ENCODE measurements at regions not wholly inside any gene's neighbourhood (a gene's known extent, or its start where the extent isn't known, plus 50 kb on each side); places are given as distances from the start of the nearest gene placed in this dataset.

DNA sequence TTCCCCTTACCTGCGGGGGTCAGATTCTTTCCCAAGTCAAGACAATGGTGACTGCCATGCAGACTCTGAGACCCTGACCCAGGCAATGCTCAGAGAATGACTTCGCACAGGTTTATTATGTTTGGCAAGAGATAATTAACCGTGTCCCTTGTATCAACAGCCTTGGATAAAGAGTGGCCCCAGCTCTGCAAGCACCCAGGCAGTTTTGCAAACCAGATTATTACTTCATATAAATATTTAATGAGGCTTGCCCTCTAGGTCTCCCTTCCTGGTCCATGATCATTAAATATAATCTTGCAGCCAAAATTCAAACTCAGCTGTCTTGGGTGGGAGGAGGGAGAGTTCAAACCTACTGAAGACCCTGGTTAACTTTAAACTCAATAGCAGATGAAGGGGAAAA lies 156.5 kb downstream of the ANKRD60 start:
- BruUV-seq (replicated peaks), result no TSS peak
- Histone ChIP-seq H4K20me1 (ENCODE audit: insufficient read depth, low read length) (no peaks in the 10 kb centered on the region), H3K27ac (ENCODE audit: low read depth, low read length, poor library complexity, severe bottlenecking) (no peak overlapping the region), H3K9me2 (ENCODE audit: insufficient read depth, low read length) (no peaks in the 10 kb centered on the region), H2AFZ (ENCODE audit: low read length) (no peak overlapping the region), H3K79me2 (ENCODE audit: insufficient read depth, low read depth, low read length) (no peaks in the 10 kb centered on the region), H3K9me3 (ENCODE audit: low read length) (no peaks in the 10 kb centered on the region), H3K4me3 (ENCODE audit: low read depth, low read length, poor library complexity, severe bottlenecking) (no peak overlapping the region), H3K4me1 (ENCODE audit: insufficient read depth, low read length, poor library complexity, severe bottlenecking) (no peaks in the 10 kb centered on the region), H3K36me3 (ENCODE audit: insufficient read depth, low read length) (no peaks in the 10 kb centered on the region), H3K4me2 (ENCODE audit: low read length) (no peak overlapping the region)
- intact Hi-C loops (cut with micrococcal nuclease; ENCODE audit: unreplicated experiment), result no loop called here
- POLR2A ChIA-PET, result no interaction called here
- DNase-seq (ENCODE audit: low spot score), result no peak
- TF ChIP-seq, protein P1, sequence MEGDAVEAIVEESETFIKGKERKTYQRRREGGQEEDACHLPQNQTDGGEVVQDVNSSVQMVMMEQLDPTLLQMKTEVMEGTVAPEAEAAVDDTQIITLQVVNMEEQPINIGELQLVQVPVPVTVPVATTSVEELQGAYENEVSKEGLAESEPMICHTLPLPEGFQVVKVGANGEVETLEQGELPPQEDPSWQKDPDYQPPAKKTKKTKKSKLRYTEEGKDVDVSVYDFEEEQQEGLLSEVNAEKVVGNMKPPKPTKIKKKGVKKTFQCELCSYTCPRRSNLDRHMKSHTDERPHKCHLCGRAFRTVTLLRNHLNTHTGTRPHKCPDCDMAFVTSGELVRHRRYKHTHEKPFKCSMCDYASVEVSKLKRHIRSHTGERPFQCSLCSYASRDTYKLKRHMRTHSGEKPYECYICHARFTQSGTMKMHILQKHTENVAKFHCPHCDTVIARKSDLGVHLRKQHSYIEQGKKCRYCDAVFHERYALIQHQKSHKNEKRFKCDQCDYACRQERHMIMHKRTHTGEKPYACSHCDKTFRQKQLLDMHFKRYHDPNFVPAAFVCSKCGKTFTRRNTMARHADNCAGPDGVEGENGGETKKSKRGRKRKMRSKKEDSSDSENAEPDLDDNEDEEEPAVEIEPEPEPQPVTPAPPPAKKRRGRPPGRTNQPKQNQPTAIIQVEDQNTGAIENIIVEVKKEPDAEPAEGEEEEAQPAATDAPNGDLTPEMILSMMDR (conservative IDR thresholded peaks at IDR 0.05; ENCODE audit: low read length), result no peak
- TF ChIP-seq EZH2phosphoT487 (IDR thresholded peaks at IDR 0.05; ENCODE audit: borderline replicate concordance, low read depth, low read length), result no peak
- CTCF ChIA-PET (ENCODE audit: unreplicated experiment), result no interaction called here

DNA sequence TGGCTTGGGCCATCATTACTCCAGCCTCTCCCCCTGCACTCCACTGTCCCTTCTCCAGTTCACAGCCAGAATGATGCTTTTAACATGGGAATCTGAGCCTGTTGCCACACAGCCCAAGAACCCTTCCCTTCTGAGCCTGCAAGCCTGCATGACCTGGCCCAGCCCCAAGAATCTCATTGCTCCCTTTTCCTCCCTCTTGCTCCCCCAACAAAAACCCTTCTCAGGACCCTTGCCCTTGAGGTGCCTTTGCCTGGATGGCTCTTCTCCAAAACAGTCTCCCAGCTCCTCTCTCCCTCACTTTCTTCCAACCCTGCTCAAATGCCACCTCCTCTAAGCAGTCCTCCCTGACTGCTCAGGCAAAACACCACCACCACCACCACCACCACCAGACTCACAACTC lies 157.2 kb downstream of the ANKRD60 start:
- Histone ChIP-seq H3K36me3 (ENCODE audit: insufficient read depth, low read length) (no peaks in the 10 kb centered on the region), H3K4me1 (ENCODE audit: insufficient read depth, low read length, poor library complexity, severe bottlenecking) (no peaks in the 10 kb centered on the region), H2AFZ (ENCODE audit: low read length) (no peak overlapping the region), H3K27ac (ENCODE audit: low read depth, low read length, poor library complexity, severe bottlenecking) (no peak overlapping the region), H3K9me2 (ENCODE audit: insufficient read depth, low read length) (no peaks in the 10 kb centered on the region), H3K4me3 (ENCODE audit: low read depth, low read length, poor library complexity, severe bottlenecking) (no peak overlapping the region), H3K79me2 (ENCODE audit: insufficient read depth, low read depth, low read length) (no peaks in the 10 kb centered on the region), H3K4me2 (ENCODE audit: low read length) (no peak overlapping the region), H4K20me1 (ENCODE audit: insufficient read depth, low read length) (no peaks in the 10 kb centered on the region), H3K9me3 (ENCODE audit: low read length) (no peaks in the 10 kb centered on the region)
- POLR2A ChIA-PET, result no interaction called here
- no TSS peak for BruUV-seq (replicated peaks)
- intact Hi-C loops (cut with micrococcal nuclease; ENCODE audit: unreplicated experiment), result no loop called here
- CTCF ChIA-PET (ENCODE audit: unreplicated experiment), result no interaction called here
- TF ChIP-seq EZH2phosphoT487 (IDR thresholded peaks at IDR 0.05; ENCODE audit: borderline replicate concordance, low read depth, low read length), result no peak
- TF ChIP-seq, protein P1 (conservative IDR thresholded peaks at IDR 0.05; ENCODE audit: low read length), result no peak
- no peak for DNase-seq (ENCODE audit: low spot score)

DNA sequence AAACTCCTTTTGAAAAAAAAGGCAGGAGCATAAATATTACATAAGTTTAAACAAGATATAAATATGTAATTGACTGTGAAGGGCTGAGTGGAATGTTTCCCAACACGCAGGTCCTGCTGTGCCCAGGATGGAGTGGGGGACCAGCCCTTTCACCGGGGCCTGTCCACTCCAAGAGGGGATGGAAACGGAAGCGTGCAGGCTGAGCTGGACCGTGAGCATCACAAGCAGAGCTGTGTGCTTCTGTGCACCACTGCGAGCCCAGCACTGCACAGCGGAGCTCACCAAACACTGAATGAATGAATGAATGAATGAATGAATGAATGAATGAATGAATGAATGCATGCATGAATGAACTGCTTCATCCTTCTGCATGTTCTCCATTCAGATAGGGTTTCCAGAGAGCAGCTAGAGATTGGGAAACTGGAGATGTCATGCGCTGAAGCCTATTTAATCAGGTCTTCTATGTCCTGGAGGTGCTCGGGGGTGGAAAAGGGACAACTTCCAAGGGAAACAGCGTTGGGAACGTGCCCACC lies 157.7 kb downstream of the ANKRD60 start:
- Histone ChIP-seq H3K4me3 (ENCODE audit: low read depth, low read length, poor library complexity, severe bottlenecking) (no peak overlapping the region), H3K4me2 (ENCODE audit: low read length) (no peak overlapping the region), H3K4me1 (ENCODE audit: insufficient read depth, low read length, poor library complexity, severe bottlenecking) (no peaks in the 10 kb centered on the region), H2AFZ (ENCODE audit: low read length) (no peak overlapping the region), H3K27ac (ENCODE audit: low read depth, low read length, poor library complexity, severe bottlenecking) (no peak overlapping the region), H3K9me3 (ENCODE audit: low read length) (no peaks in the 10 kb centered on the region), H3K9me2 (ENCODE audit: insufficient read depth, low read length) (no peaks in the 10 kb centered on the region), H3K36me3 (ENCODE audit: insufficient read depth, low read length) (no peaks in the 10 kb centered on the region), H4K20me1 (ENCODE audit: insufficient read depth, low read length) (no peaks in the 10 kb centered on the region), H3K79me2 (ENCODE audit: insufficient read depth, low read depth, low read length) (no peaks in the 10 kb centered on the region)
- CTCF ChIA-PET (ENCODE audit: unreplicated experiment), result no interaction called here
- no TSS peak for BruUV-seq (replicated peaks)
- POLR2A ChIA-PET, result no interaction called here
- intact Hi-C loops (cut with micrococcal nuclease; ENCODE audit: unreplicated experiment), result no loop called here
- no peak for DNase-seq (ENCODE audit: low spot score)
- TF ChIP-seq EZH2phosphoT487 (IDR thresholded peaks at IDR 0.05; ENCODE audit: borderline replicate concordance, low read depth, low read length), result no peak
- TF ChIP-seq, protein P1 (conservative IDR thresholded peaks at IDR 0.05; ENCODE audit: low read length), result no peak

Measured in OCI-LY7 (cell line).